Gastroesophageal sphincter (tissue), 4 donors: ENCODE measurements at regions not wholly inside any gene's neighbourhood (a gene's known extent, or its start where the extent isn't known, plus 50 kb on each side); places are given as distances from the start of the nearest gene placed in this dataset.

Experiments used
- ATAC-seq: fragments of 150-250 bp; one replicate; pipeline ENCODE4 v1.9.1; 2016; ENCODE audit warnings: mild to moderate bottlenecking, moderate library complexity
- H3K27ac ChIP-seq, 4 donors: fragments of 200-600 bp; sonication (generic) in 3 of 4; 1 replicate in 3 of 4; 2 replicates in 1 of 4; pipeline ENCODE4 v1.5.1; 2016 to 2019
- H3K27me3 ChIP-seq: fragments of 200-600 bp; sonication (generic); one replicate; pipeline ENCODE4 v1.5.1; 2019
- H3K36me3 ChIP-seq, 2 donors: fragments of 200-600 bp; sonication (generic); one replicate each; pipeline ENCODE4 v1.5.1; 2019; ENCODE audit warnings: control low read depth in 1 of 2
- H3K4me1 ChIP-seq, 3 donors: fragments of 200-600 bp; sonication (generic); 1 replicate in 2 of 3; 2 replicates in 1 of 3; pipeline ENCODE4 v1.5.1; 2016 to 2019; ENCODE audit warnings: control low read depth in 2 of 3
- H3K4me3 ChIP-seq, 2 donors: fragments of 200-600 bp; sonication (generic); one replicate each; pipeline ENCODE4 v1.5.1; 2019; ENCODE audit warnings: mild to moderate bottlenecking in 1 of 2, moderate library complexity in 1 of 2
- H3K9me3 ChIP-seq, 3 donors: fragments of 200-600 bp; sonication (generic); one replicate each; pipeline ENCODE4 v1.5.1; 2017 to 2019; ENCODE audit warnings: control low read depth in 2 of 3
- CTCF ChIP-seq, 4 experiments: fragments of 200-600 bp in 2 of 4; fragments of 450-650 bp in 2 of 4; sonication (generic) in 1 of 4; IDR thresholded peaks; one replicate each; pipeline ENCODE4 v1.5.1; 2017 to 2019; ENCODE audit warnings: antibody characterized with exemption in 4 of 4, mild to moderate bottlenecking in 2 of 4, moderate library complexity in 2 of 4
- EP300 ChIP-seq: sonication (generic); formaldehyde crosslinking; IDR thresholded peaks from one replicate; pipeline ENCODE4 v1.6.1; 2017; ENCODE audit warnings: antibody characterized with exemption, mild to moderate bottlenecking
- POLR2A ChIP-seq, 2 donors: fragments of 450-650 bp; IDR thresholded peaks; one replicate each; pipeline ENCODE4 v1.6.1; 2017; ENCODE audit warnings: antibody characterized with exemption in 2 of 2, mild to moderate bottlenecking in 2 of 2, moderate library complexity in 1 of 2
- POLR2AphosphoS5 ChIP-seq: sonication (generic); formaldehyde crosslinking; IDR thresholded peaks from one replicate; pipeline ENCODE4 v1.6.1; 2017; ENCODE audit warnings: antibody characterized with exemption
- WGBS, 2 donors: methylation state at CpG; one replicate each; pipeline ENCODE4 v1.1.5; 2018; ENCODE audit warnings: low coverage in 1 of 2; 5-methylcytosine and 5-hydroxymethylcytosine counted together

DNA sequence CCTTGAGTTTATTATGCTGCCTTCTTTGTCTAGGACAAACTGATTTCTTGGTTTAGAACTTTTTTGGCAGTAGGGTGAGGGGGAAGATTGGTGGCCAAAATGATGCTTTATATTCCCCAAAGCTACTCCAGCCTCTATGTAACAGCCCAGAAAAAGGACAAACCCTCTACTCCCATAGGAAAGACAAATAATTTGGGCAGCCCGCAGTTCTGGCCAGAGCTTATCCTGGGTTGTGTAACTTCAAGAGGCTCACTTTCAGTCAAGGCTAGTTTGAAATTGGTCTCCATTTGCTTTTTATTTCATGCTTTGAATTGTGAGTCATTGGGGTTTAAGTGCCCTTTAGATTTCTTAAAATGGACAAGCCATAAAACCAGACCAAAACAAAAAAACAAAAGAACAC is 142.3 kb downstream of the OLFM4 start:
- WGBS, 2 donors: 33% methylated on average over 1 of the region's 1 CpG; no CpG with 5 or more reads in 1 of the 2 donors
- Histone ChIP-seq H3K27ac (no peak overlapping the region), H3K27me3 (peaks cover 21% of the 10 kb centered on the region), H3K36me3 (no peaks in the 10 kb centered on the region), H3K4me3 (no peak overlapping the region), H3K9me3 (no peaks in the 10 kb centered on the region), H3K4me1 (no peaks in the 10 kb centered on the region)
- no peak for ATAC-seq
- TF ChIP-seq EP300: no peak
- no peak for TF ChIP-seq POLR2AphosphoS5
- TF ChIP-seq CTCF (IDR thresholded peaks at IDR 0.05): no peak
- TF ChIP-seq POLR2A (IDR thresholded peaks at IDR 0.05): no peak

DNA sequence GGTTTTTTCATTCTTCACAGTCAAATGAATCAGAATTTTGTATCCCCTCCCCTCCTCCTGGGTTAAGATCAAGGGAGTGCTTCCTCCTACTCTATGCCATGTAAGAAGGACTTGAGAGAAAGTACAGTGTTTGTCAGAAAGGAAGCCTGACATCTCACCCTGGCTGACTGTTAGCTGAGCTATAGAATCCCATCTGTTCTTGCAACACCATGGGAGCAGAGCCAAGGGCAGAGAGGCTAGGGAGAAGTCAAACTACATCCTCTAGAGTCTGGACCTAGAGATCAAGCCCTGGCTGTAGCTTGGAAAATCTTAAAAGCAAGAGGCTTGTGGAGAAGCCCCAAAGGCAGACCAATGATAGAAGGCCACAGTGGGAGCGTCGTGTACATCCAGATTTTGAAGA is 145.9 kb downstream of the OLFM4 start:
- Histone ChIP-seq H3K4me1 (no peaks in the 10 kb centered on the region), H3K36me3 (no peaks in the 10 kb centered on the region), H3K4me3 (no peak overlapping the region), H3K27me3 (peaks cover 23% of the 10 kb centered on the region), H3K27ac (no peak overlapping the region), H3K9me3 (no peaks in the 10 kb centered on the region)
- ATAC-seq: no peak
- 50 to 87% methylated on average over 2 of the region's 2 CpGs for WGBS, 2 donors
- TF ChIP-seq CTCF (IDR thresholded peaks at IDR 0.05): no peak
- no peak for TF ChIP-seq POLR2AphosphoS5
- no peak for TF ChIP-seq POLR2A (IDR thresholded peaks at IDR 0.05)
- no peak for TF ChIP-seq EP300

DNA sequence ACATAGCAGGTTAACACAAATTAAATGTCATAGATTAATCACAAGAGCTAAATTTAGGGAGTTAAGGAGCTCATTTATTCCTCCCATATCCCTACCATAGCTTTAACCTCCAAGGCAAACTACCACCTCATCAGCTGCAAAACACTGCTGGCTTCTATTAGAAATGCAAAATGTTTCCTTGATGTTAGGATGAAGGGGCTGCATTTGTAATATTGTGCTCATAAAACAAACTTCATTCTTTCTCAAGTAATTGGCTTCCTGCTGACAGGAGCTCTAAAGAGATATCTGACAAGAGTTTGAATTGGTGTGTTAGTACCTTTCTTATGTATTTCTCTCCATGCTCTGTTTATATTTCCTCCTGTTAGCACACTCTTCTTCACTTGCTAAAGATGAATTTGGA is 152.1 kb downstream of the OLFM4 start:
- no peak for ATAC-seq
- TF ChIP-seq POLR2A (IDR thresholded peaks at IDR 0.05) (no peak), POLR2AphosphoS5 (no peak), CTCF (IDR thresholded peaks at IDR 0.05) (no peak), EP300 (no peak)
- no peaks in the 10 kb centered on the region for H3K36me3 ChIP-seq

GRCh38 chr13:53182724-53183123 is 154.1 kb downstream of the OLFM4 start:
- Histone ChIP-seq H3K27ac (no peak overlapping the region), H3K27me3 (no peaks in the 10 kb centered on the region), H3K4me3 (no peak overlapping the region), H3K4me1 (no peaks in the 10 kb centered on the region), H3K36me3 (no peaks in the 10 kb centered on the region), H3K9me3 (no peaks in the 10 kb centered on the region)
- ATAC-seq: no peak
- 16 to 22% methylated on average over 3 of the region's 3 CpGs for WGBS, 2 donors
- TF ChIP-seq EP300 (no peak), POLR2AphosphoS5 (no peak), POLR2A (IDR thresholded peaks at IDR 0.05) (no peak), CTCF (IDR thresholded peaks at IDR 0.05) (no peak)

More for the DNA sequence above, 152.1 kb downstream of the OLFM4 start:
- Histone ChIP-seq H3K27ac (no peak overlapping the region), H3K4me3 (no peak overlapping the region), H3K4me1 (no peaks in the 10 kb centered on the region), H3K27me3 (peaks cover 4% of the 10 kb centered on the region), H3K9me3 (no peaks in the 10 kb centered on the region)

GRCh38 chr13:53188120-53188519 is 159.5 kb downstream of the OLFM4 start:
- Histone ChIP-seq H3K27ac (no peak overlapping the region), H3K27me3 (peaks cover 8% of the 10 kb centered on the region), H3K9me3 (no peaks in the 10 kb centered on the region), H3K36me3 (no peaks in the 10 kb centered on the region), H3K4me3 (no peak overlapping the region), H3K4me1 (no peaks in the 10 kb centered on the region)
- WGBS, 2 donors: 31 to 41% methylated on average over 2 of the region's 2 CpGs
- TF ChIP-seq CTCF (IDR thresholded peaks at IDR 0.05): no peak
- no peak for TF ChIP-seq EP300
- TF ChIP-seq POLR2A (IDR thresholded peaks at IDR 0.05): no peak
- no peak for TF ChIP-seq POLR2AphosphoS5
- no peak for ATAC-seq
